ENCODE measurements at regions not wholly inside any gene's neighbourhood (a gene's known extent, or its start where the extent isn't known, plus 50 kb on each side); places are given as distances from the start of the nearest gene placed in this dataset.
"Not testable (repeated sequence)": the region's sequence is repeated elsewhere in the genome, so short reads cannot be mapped to it uniquely, and the experiment has no call there.

- Histone ChIP-seq H3K36me3 (no peaks in the 10 kb centered on the region), H3K27ac (no peak overlapping the region), H3K9me3 (no peaks in the 10 kb centered on the region), H3K27me3 (no peaks in the 10 kb centered on the region), H3K4me3 (no peak overlapping the region), H3K4me1 (no peaks in the 10 kb centered on the region)
- ATAC-seq: no peak
- TF ChIP-seq CTCF (IDR thresholded peaks at IDR 0.05): no peak
- 76 to 78% methylated on average over 2 of the region's 2 CpGs for WGBS, 2 donors
- intact Hi-C loops (cut with DNase I): loop anchor here in 9 of 10 donors (10.0 kb wide), 10 partner anchors 137 to 1013 kb away; no protein-coding TSS in a partner anchor
- no peak for DNase-seq
Measured at GRCh38 chr4:124118061-124118460, 594.5 kb downstream of the ANKRD50 start.

GRCh38 chr4:124121461-124121971 lies 591.0 kb downstream of the ANKRD50 start:
- H3K9me3 ChIP-seq: no peaks in the 10 kb centered on the region
- no peak for TF ChIP-seq CTCF (IDR thresholded peaks at IDR 0.05)
- intact Hi-C loops (cut with DNase I): no loop called here
- H3K27me3 ChIP-seq: no peaks in the 10 kb centered on the region
- H3K4me3 ChIP-seq: no peak overlapping the region
- H3K36me3 ChIP-seq: no peaks in the 10 kb centered on the region
- no peak for ATAC-seq
- no peak for DNase-seq
- WGBS, 2 donors: 88 to 95% methylated on average over 1 of the region's 1 CpG
- H3K27ac ChIP-seq: no peak overlapping the region
- no peaks in the 10 kb centered on the region for H3K4me1 ChIP-seq

GRCh38 chr4:124123181-124123580 lies 589.4 kb downstream of the ANKRD50 start:
- Histone ChIP-seq H3K4me1 (no peaks in the 10 kb centered on the region), H3K27me3 (no peaks in the 10 kb centered on the region), H3K36me3 (no peaks in the 10 kb centered on the region), H3K27ac (no peak overlapping the region), H3K9me3 (no peaks in the 10 kb centered on the region), H3K4me3 (no peak overlapping the region)
- ATAC-seq (no peak), DNase-seq (no peak)
- 96 to 97% methylated on average over 4 of the region's 4 CpGs for WGBS, 2 donors
- TF ChIP-seq CTCF (IDR thresholded peaks at IDR 0.05): no peak
- intact Hi-C loops (cut with DNase I): no loop called here

- DNase-seq (no peak), ATAC-seq (no peak)
- H3K27ac ChIP-seq: no peak overlapping the region
- 85 to 90% methylated on average over 1 of the region's 1 CpG for WGBS, 2 donors
- no peaks in the 10 kb centered on the region for H3K9me3 ChIP-seq
- H3K27me3 ChIP-seq: no peaks in the 10 kb centered on the region
- TF ChIP-seq CTCF (IDR thresholded peaks at IDR 0.05): no peak
- no peaks in the 10 kb centered on the region for H3K36me3 ChIP-seq
- no peak overlapping the region for H3K4me3 ChIP-seq
- intact Hi-C loops (cut with DNase I): no loop called here
- no peaks in the 10 kb centered on the region for H3K4me1 ChIP-seq
Measured at GRCh38 chr4:124123721-124124120, 588.8 kb downstream of the ANKRD50 start.

DNA sequence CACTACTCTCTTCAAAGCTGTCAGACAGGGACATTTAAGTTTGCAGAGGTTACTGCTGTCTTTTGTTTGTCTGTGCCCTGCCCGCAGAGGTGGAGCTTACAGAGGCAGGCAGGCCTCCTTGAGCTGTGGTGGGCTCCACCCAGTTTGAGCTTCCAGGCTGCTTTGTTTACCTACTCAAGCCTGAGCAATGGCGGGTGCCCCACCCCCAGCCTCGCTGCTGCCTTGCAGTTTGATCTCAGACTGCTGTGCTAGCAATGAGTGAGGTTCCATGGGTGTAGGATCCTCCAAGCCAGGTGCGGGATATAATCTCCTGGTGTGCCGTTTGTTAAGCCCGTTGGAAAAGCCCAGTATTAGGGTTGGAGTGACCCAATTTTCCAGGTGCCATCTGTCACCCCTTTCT lies 581.2 kb downstream of the ANKRD50 start:
- H3K27me3 ChIP-seq; H3K4me1 ChIP-seq; DNase-seq; H3K36me3 ChIP-seq; ATAC-seq; intact Hi-C loops (cut with DNase I); H3K4me3 ChIP-seq; H3K27ac ChIP-seq: not testable (repeated sequence)
- 96 to 99% methylated on average over 6 of the region's 6 CpGs for WGBS, 2 donors
- H3K9me3 ChIP-seq: peaks cover 0 to 32% (median 7%) of the 10 kb centered on the region in 11 donors
